Mammary epithelial cell (primary cell): ENCODE measurements at regions not wholly inside any gene's neighbourhood (a gene's known extent, or its start where the extent isn't known, plus 50 kb on each side); places are given as distances from the start of the nearest gene placed in this dataset.

ENCODE experiments used
- CTCF ChIP-seq, 2 donors: IDR thresholded peaks in 1 of 2; conservative IDR thresholded peaks in 1 of 2; 2 replicates each; pipeline ENCODE4 v1.5.1; 2011 to 2012; ENCODE audit warnings: inconsistent platforms in 2 of 2, low read length in 2 of 2, mild to moderate bottlenecking in 2 of 2, control low read depth in 1 of 2, low read depth in 1 of 2; ENCODE audit not compliant: insufficient read depth in 1 of 2; ENCODE audit errors: extremely low read depth in 1 of 2
- EZH2 ChIP-seq: IDR thresholded peaks from 2 replicates; pipeline ENCODE4 v1.6.1; 2012; ENCODE audit warnings: low read length, inconsistent platforms, borderline replicate concordance

- TF ChIP-seq CTCF (conservative IDR thresholded peaks at IDR 0.05 in 1 of 2, IDR thresholded peaks at IDR 0.05 in 1 of 2; ENCODE audit: extremely low read depth in 1 of 2, insufficient read depth in 1 of 2, low read depth in 1 of 2, low read length in 2 of 2) (no peak), EZH2 (no peak)
Measured at GRCh38 chr3:148078658-148079057, 619.0 kb upstream of the AGTR1 start.
